A673 (cell line): ENCODE measurements at regions not wholly inside any gene's neighbourhood (a gene's known extent, or its start where the extent isn't known, plus 50 kb on each side); places are given as distances from the start of the nearest gene placed in this dataset.
"Not testable (repeated sequence)": the region's sequence is repeated elsewhere in the genome, so short reads cannot be mapped to it uniquely, and the experiment has no call there.

Experiments used
- BruUV-seq: library from RNA; stranded (reverse); fragments of 400-500 nt; replicated peaks from 2 replicates; lab custom pipeline; 2021; lab: Mats Ljungman, UMichigan
- CTCF ChIA-PET: fragments of 300-600 bp; sonication (Branson Sonifier 250); formaldehyde crosslinking; loops from one replicate; lab custom pipeline; 2022; ENCODE audit warnings: antibody characterized with exemption; lab: Charles Lee
- POLR2A ChIA-PET: fragments of 300-600 bp; sonication (Branson Sonifier 250); formaldehyde crosslinking; loops from one replicate; lab custom pipeline; 2022; ENCODE audit warnings: antibody characterized with exemption; ENCODE audit not compliant: low non-redundant PET; lab: Charles Lee
- DNase-seq: peaks from one replicate; pipeline ENCODE4 v3.0.0-alpha.2; 2015; ENCODE audit warnings: low spot score
- H3K27ac ChIP-seq: fragments of 200-600 bp; sonication (generic); 2 replicates; pipeline ENCODE4 v1.5.1; 2016; ENCODE audit warnings: mixed run types, low read depth, mild to moderate bottlenecking, mixed read lengths, antibody characterized with exemption, low read length; ENCODE audit not compliant: poor library complexity, severe bottlenecking
- H3K27me3 ChIP-seq: fragments of 200-600 bp; sonication (generic); replicated peaks from 2 replicates; pipeline ENCODE4 v1.6.1; 2017; ENCODE audit warnings: mixed run types, low read depth, mild to moderate bottlenecking, mixed read lengths, antibody characterized with exemption, low read length; ENCODE audit not compliant: insufficient read depth, poor library complexity
- H3K36me3 ChIP-seq: fragments of 200-600 bp; sonication (generic); 2 replicates; pipeline ENCODE4 v1.6.1; 2016; ENCODE audit warnings: mixed run types, mild to moderate bottlenecking, mixed read lengths, antibody characterized with exemption, low read length; ENCODE audit not compliant: insufficient read depth, poor library complexity, severe bottlenecking
- H3K4me1 ChIP-seq: fragments of 200-600 bp; sonication (generic); 2 replicates; pipeline ENCODE4 v1.6.1; 2017; ENCODE audit warnings: mixed run types, mild to moderate bottlenecking, mixed read lengths, antibody characterized with exemption, low read length; ENCODE audit not compliant: insufficient read depth, poor library complexity, severe bottlenecking
- H3K4me3 ChIP-seq: fragments of 200-600 bp; sonication (generic); 2 replicates; pipeline ENCODE4 v1.5.1; 2016; ENCODE audit warnings: low read depth, mixed run types, mild to moderate bottlenecking, mixed read lengths, low read length; ENCODE audit not compliant: poor library complexity, severe bottlenecking
- H3K9me3 ChIP-seq: fragments of 200-600 bp; sonication (generic); 2 replicates; pipeline ENCODE4 v1.6.1; 2016; ENCODE audit warnings: mixed run types, low read depth, mild to moderate bottlenecking, mixed read lengths, antibody characterized with exemption, low read length; ENCODE audit not compliant: poor library complexity, severe bottlenecking
- CTCF ChIP-seq: fragments of 300-800, 200-600 bp; sonication (generic); conservative IDR thresholded peaks from 2 replicates; pipeline ENCODE4 v1.5.1; 2017; ENCODE audit warnings: low read depth, mild to moderate bottlenecking, antibody characterized with exemption, low read length, moderate library complexity, mixed read lengths
- EZH2 ChIP-seq: fragments of 200-600 bp; sonication (generic); IDR thresholded peaks from 2 replicates; pipeline ENCODE4 v1.6.1; 2017; ENCODE audit warnings: borderline replicate concordance, low read depth, mild to moderate bottlenecking, mixed read lengths, antibody characterized with exemption, low read length; ENCODE audit not compliant: poor library complexity, severe bottlenecking
- intact Hi-C: fragments of 100-400 bp; cut with micrococcal nuclease; formaldehyde crosslinking; loops from one replicate; pipeline ENCODE4 v1.10.0; 2022; ENCODE audit not compliant: unreplicated experiment

GRCh38 chr14:34147461-34147860 lies 196.6 kb upstream of the EGLN3 start:
- no TSS peak for BruUV-seq
- intact Hi-C loops: no loop called here
- ChIA-PET CTCF (no interaction called here), POLR2A (no interaction called here)
- no peak for DNase-seq
- TF ChIP-seq CTCF (no peak), EZH2 (no peak)
- Histone ChIP-seq H3K36me3 (no peaks in the 10 kb centered on the region), H3K27ac (no peak overlapping the region), H3K27me3 (peaks cover 12% of the 10 kb centered on the region), H3K9me3 (no peaks in the 10 kb centered on the region), H3K4me3 (no peak overlapping the region), H3K4me1 (no peaks in the 10 kb centered on the region)

DNA sequence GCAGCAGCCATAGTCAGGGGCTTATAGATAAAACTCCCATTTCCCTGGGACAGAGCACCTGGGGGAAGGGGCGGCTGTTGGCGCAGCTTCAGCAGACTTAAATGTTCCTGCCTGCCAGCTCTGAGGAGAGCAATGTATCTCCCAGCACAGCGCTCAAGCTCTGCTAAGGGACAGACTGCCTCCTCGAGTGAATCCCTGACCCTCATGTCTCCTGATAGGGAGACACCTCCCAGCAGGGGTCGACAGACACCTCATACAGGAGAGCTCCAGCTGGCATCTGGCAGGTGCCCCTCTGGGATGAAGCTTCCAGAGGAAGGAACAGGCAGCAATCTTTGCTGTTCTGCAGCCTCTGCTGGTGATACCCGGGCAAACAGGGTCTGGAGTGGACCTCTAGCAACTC lies 189.3 kb upstream of the EGLN3 start:
- H3K9me3 ChIP-seq, DNase-seq, H3K4me3 ChIP-seq, H3K27ac ChIP-seq, CTCF ChIA-PET, H3K4me1 ChIP-seq, H3K27me3 ChIP-seq, H3K36me3 ChIP-seq, POLR2A ChIA-PET, intact Hi-C loops, BruUV-seq: not testable (repeated sequence)

DNA sequence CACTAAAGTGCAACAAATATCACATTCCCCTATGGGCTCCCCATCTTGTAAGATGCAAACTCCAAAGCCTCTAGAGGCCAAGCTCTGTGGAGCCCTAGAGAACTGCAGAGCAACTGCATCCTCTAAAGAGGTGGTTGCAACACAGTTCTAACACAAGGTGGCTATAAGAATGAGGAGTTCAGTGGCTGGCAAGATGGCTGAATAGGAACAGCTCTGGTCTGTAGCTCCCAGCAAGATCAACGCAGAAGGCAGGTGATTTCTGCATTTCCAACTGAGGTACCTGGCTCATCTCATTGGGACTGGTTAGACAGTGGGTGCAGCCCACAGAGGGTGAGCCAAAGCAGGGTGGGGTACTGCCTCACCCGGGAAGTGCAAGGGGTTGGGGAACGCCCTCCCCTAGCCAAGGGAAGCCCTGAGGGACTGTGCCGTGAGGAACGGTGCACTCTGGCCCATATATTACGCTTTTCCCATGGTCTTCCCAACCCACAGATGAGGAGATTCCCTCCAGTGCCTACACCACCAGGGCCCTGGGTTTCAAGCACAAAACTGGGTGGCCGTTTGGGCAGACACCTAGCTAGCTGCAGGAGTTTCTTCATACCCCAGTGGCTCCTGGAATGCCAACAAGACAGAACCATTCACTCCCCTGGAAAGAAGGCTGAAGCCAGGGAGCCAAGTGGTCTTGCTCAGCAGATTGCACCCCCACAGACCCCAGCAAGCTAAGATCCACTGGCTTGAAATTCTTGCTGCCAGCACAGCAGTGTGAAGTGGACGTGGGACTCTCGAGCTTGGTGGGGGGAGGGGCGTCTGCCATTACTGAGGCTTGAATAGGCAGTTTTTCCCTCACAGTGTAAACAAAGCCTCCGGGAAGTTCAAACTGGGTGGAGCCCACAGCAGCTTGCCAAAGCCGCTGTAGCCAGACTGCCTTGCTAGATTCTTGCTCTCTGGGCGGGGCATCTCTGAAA lies 188.6 kb upstream of the EGLN3 start:
- H3K36me3 ChIP-seq, H3K4me1 ChIP-seq, H3K4me3 ChIP-seq, POLR2A ChIA-PET, CTCF ChIA-PET, BruUV-seq, H3K9me3 ChIP-seq, intact Hi-C loops, H3K27me3 ChIP-seq, H3K27ac ChIP-seq: not testable (repeated sequence)
- peak; percentile 27 for DNase-seq

DNA sequence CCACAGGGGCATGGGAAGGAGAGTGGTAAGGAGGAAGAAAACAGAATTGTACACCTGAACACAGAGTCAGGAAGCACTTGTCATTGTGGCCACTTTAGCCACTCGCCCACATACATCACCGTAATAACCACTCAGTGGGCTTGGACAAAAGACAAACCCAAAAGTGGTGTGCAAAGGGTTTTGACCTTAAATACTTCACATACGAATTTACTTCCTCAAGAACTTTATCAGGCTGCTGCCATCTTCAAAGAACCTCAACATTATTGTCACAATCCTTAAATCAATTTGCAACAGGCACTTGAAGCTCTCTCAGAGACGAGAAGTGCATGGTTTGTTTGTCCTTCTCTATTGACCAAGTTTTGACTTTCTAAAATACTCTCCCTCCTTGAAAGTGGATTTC lies 187.3 kb upstream of the EGLN3 start:
- no TSS peak for BruUV-seq
- Histone ChIP-seq H3K4me3 (no peak overlapping the region), H3K27ac (no peak overlapping the region), H3K4me1 (no peaks in the 10 kb centered on the region), H3K9me3 (no peaks in the 10 kb centered on the region), H3K27me3 (no peaks in the 10 kb centered on the region), H3K36me3 (no peaks in the 10 kb centered on the region)
- no peak for DNase-seq
- ChIA-PET CTCF (no interaction called here), POLR2A (no interaction called here)
- intact Hi-C loops: no loop called here
- TF ChIP-seq CTCF: no peak
- TF ChIP-seq EZH2: no peak
